H1 (cell line): ENCODE measurements at regions not wholly inside any gene's neighbourhood (a gene's known extent, or its start where the extent isn't known, plus 50 kb on each side); places are given as distances from the start of the nearest gene placed in this dataset.

Experiments
- CTCF ChIA-PET: fragments of 300-600 bp; sonication (Branson Sonifier 250); formaldehyde crosslinking; loops from one replicate; lab custom pipeline; 2021; ENCODE audit not compliant: partially characterized antibody; lab: Charles Lee
- POLR2A ChIA-PET: fragments of 300-600 bp; sonication (Branson Sonifier 250); formaldehyde crosslinking; loops from one replicate; lab custom pipeline; 2021; ENCODE audit warnings: inconsistent platforms; ENCODE audit not compliant: partially characterized antibody; lab: Charles Lee
- DNase-seq, 2 experiments: peaks; one replicate each; pipeline versions ENCODE4 v3.0.0 to v3.0.0-alpha.2; 2010 to 2022; ENCODE audit warnings: low spot score in 2 of 2, low read depth in 1 of 2, mixed read lengths in 1 of 2
- FAIRE-seq: peaks from 2 replicates; lab custom pipeline; 2011; peaks lifted over from hg19 to GRCh38; lab: Jason Lieb, UNC
- H2AFZ ChIP-seq: 2 replicates; pipeline ENCODE4 v1.8.1; 2012; ENCODE audit warnings: low read length, inconsistent platforms
- H2AK5ac ChIP-seq: 2 replicates; pipeline ENCODE4 v1.6.1; 2013; ENCODE audit warnings: low read depth, low read length
- H2BK120ac ChIP-seq: replicated peaks from 2 replicates; pipeline ENCODE3; 2013; ENCODE audit warnings: low read depth, low read length, inconsistent platforms
- H2BK12ac ChIP-seq: 2 replicates; pipeline ENCODE4 v1.6.1; 2013; ENCODE audit warnings: low read depth, low read length
- H2BK15ac ChIP-seq: 2 replicates; pipeline ENCODE4 v1.6.1; 2013; ENCODE audit warnings: low read length
- H2BK20ac ChIP-seq: 2 replicates; pipeline ENCODE4 v1.6.1; 2013; ENCODE audit warnings: low read length
- H2BK5ac ChIP-seq: 2 replicates; pipeline ENCODE4 v1.6.1; 2013; ENCODE audit warnings: low read depth, low read length
- H3K14ac ChIP-seq: 2 replicates; pipeline ENCODE4 v1.6.1; 2013; ENCODE audit warnings: inconsistent platforms; ENCODE audit not compliant: insufficient read length
- H3K18ac ChIP-seq: 2 replicates; pipeline ENCODE4 v1.6.1; 2013; ENCODE audit warnings: low read length; ENCODE audit errors: extremely low read depth
- H3K23ac ChIP-seq: 2 replicates; pipeline ENCODE4 v1.6.1; 2013; ENCODE audit warnings: inconsistent platforms; ENCODE audit not compliant: insufficient read length
- H3K23me2 ChIP-seq: 2 replicates; pipeline ENCODE4 v1.6.1; 2013; ENCODE audit warnings: low read depth, low read length
- H3K27ac ChIP-seq: 2 replicates; pipeline ENCODE4 v1.6.1; 2011; ENCODE audit warnings: low read depth, low read length, inconsistent platforms
- H3K27me3 ChIP-seq, 4 experiments: replicated peaks in 1 of 4; 1 replicate in 1 of 4; 2 replicates in 3 of 4; pipeline versions ENCODE4 v1.6.1 to v1.8.1; 2011 to 2013; ENCODE audit warnings: low read length in 3 of 4, mild to moderate bottlenecking in 3 of 4, inconsistent platforms in 2 of 4, mixed read lengths in 2 of 4, moderate library complexity in 1 of 4; ENCODE audit not compliant: control insufficient read depth in 3 of 4, insufficient read depth in 3 of 4; ENCODE audit errors: extremely low read depth in 1 of 4
- H3K36me3 ChIP-seq, 4 experiments: 2 replicates each; pipeline versions ENCODE4 v1.6.1 to v1.8.1; 2011 to 2013; ENCODE audit warnings: mild to moderate bottlenecking in 4 of 4, low read length in 3 of 4, moderate library complexity in 2 of 4, control low read depth in 1 of 4, inconsistent platforms in 1 of 4; ENCODE audit not compliant: insufficient read depth in 4 of 4, control insufficient read depth in 2 of 4
- H3K4ac ChIP-seq: replicated peaks from 2 replicates; pipeline ENCODE3; 2013; ENCODE audit warnings: low read length, low read depth, mixed read lengths, inconsistent platforms; ENCODE audit not compliant: insufficient read length
- H3K4me1 ChIP-seq, 4 experiments: replicated peaks in 1 of 4; 1 replicate in 1 of 4; 2 replicates in 3 of 4; pipeline versions ENCODE4 v1.6.1 to v1.8.1; 2011 to 2013; ENCODE audit warnings: low read length in 3 of 4, inconsistent platforms in 2 of 4, mixed read lengths in 1 of 4; ENCODE audit not compliant: insufficient read depth in 4 of 4, control insufficient read depth in 3 of 4
- H3K4me2 ChIP-seq, 2 experiments: 2 replicates each; pipeline versions ENCODE4 v1.6.1 to v1.8.1; 2011 to 2013; ENCODE audit warnings: low read depth in 2 of 2, low read length in 2 of 2, control low read depth in 1 of 2, inconsistent platforms in 1 of 2, mild to moderate bottlenecking in 1 of 2; ENCODE audit not compliant: insufficient read depth in 1 of 2
- H3K4me3 ChIP-seq, 4 experiments: fragments of 200-600, 300-600 bp in 1 of 4; sonication (generic), shearing (Covaris generic), sonication (Bioruptor Twin) in 1 of 4; 2 replicates each; pipeline versions ENCODE4 v1.5.1 to v1.8.1; 2011 to 2016; ENCODE audit warnings: low read length in 4 of 4, low read depth in 3 of 4, control low read depth in 2 of 4, inconsistent platforms in 2 of 4, mild to moderate bottlenecking in 2 of 4, mixed read lengths in 1 of 4, moderate library complexity in 1 of 4; ENCODE audit not compliant: insufficient read depth in 2 of 4; ENCODE audit errors: extremely low read depth in 1 of 4
- H3K56ac ChIP-seq: replicated peaks from 2 replicates; pipeline ENCODE3; 2013; ENCODE audit warnings: low read depth, mild to moderate bottlenecking, mixed read lengths, low read length, inconsistent platforms; ENCODE audit not compliant: insufficient read length
- H3K79me1 ChIP-seq: 2 replicates; pipeline ENCODE4 v1.6.1; 2013; ENCODE audit warnings: low read depth, low read length, control low read depth
- H3K79me2 ChIP-seq, 2 experiments: 2 replicates each; pipeline versions ENCODE4 v1.6.1 to v1.8.1; 2012 to 2013; ENCODE audit warnings: low read length in 2 of 2, mild to moderate bottlenecking in 2 of 2, inconsistent platforms in 1 of 2; ENCODE audit not compliant: insufficient read depth in 2 of 2, control insufficient read depth in 1 of 2
- H3K9ac ChIP-seq, 4 experiments: replicated peaks in 1 of 4; 1 replicate in 1 of 4; 2 replicates in 3 of 4; pipeline versions ENCODE4 v1.6.1 to v1.8.1; 2011 to 2013; ENCODE audit warnings: low read depth in 3 of 4, low read length in 3 of 4, control low read depth in 2 of 4, mild to moderate bottlenecking in 2 of 4, moderate library complexity in 2 of 4, inconsistent platforms in 1 of 4; ENCODE audit errors: extremely low read depth in 1 of 4
- H3K9me3 ChIP-seq, 2 experiments: 2 replicates each; pipeline versions ENCODE4 v1.6.1 to v1.8.1; 2012 to 2013; ENCODE audit warnings: mild to moderate bottlenecking in 2 of 2, moderate library complexity in 2 of 2, control low read depth in 1 of 2, inconsistent platforms in 1 of 2, low read depth in 1 of 2, low read length in 1 of 2, mixed read lengths in 1 of 2; ENCODE audit not compliant: insufficient read depth in 2 of 2
- H4K20me1 ChIP-seq, 2 experiments: replicated peaks in 1 of 2; 2 replicates each; pipeline versions ENCODE3 to v1.8.1; 2011 to 2013; ENCODE audit warnings: inconsistent platforms in 2 of 2, low read length in 2 of 2, mild to moderate bottlenecking in 1 of 2; ENCODE audit not compliant: insufficient read depth in 2 of 2, control insufficient read depth in 1 of 2
- H4K5ac ChIP-seq: 2 replicates; pipeline ENCODE4 v1.6.1; 2013; ENCODE audit warnings: low read length, low read depth, mixed read lengths, inconsistent platforms; ENCODE audit not compliant: insufficient read length
- H4K8ac ChIP-seq: 2 replicates; pipeline ENCODE4 v1.8.0; 2013; ENCODE audit warnings: mild to moderate bottlenecking, moderate library complexity, low read length, inconsistent platforms; ENCODE audit not compliant: insufficient read depth; ENCODE audit errors: extremely low read depth
- H4K91ac ChIP-seq: replicated peaks from 2 replicates; pipeline ENCODE3; 2013; ENCODE audit warnings: low read length, mixed read lengths, inconsistent platforms; ENCODE audit not compliant: insufficient read length
- KDM5A ChIP-seq: fragments of 200-600 bp; IDR thresholded peaks from 2 replicates; pipeline ENCODE4 v1.7.1; 2012; ENCODE audit warnings: mild to moderate bottlenecking, low read length, inconsistent platforms, mixed read lengths
- WGBS, 2 experiments: shearing (Covaris generic) in 1 of 2; methylation state at CpG; one replicate each; pipeline versions ENCODE4 v1.1.6 to v1.1.7; 2013 to 2015; ENCODE audit warnings: low lambda C conversion rate in 2 of 2, mixed read lengths in 2 of 2, inconsistent platforms in 1 of 2, low coverage in 1 of 2, missing lambda C conversion rate in 1 of 2; ENCODE audit not compliant: insufficient replicate concordance in 2 of 2, insufficient coverage in 1 of 2, insufficient read length in 1 of 2; ENCODE audit errors: extremely low coverage in 1 of 2, missing lambda C conversion rate in 1 of 2; 5-methylcytosine and 5-hydroxymethylcytosine counted together

DNA sequence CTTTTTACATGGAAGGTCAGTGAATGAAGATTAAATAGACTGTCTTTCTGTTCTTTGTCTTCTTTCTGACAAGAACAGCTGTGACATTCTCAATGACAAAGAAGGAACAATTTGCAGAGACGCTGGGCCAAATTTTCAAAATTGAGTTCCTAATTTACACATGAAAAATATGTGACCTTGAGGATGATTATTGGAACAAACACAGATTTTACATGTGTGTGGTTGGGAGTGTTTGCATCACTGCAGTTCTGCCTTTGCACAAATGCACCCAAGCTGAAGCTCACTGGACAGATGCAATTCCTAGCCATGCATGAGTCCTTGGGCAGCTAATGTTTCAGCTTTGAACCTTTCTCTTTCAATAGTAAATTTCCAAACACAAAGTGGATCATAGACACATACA, 350.8 kb downstream of the QKI start:
- H3K18ac ChIP-seq, result no peak overlapping the region
- no peak overlapping the region for H2BK15ac ChIP-seq
- no peak overlapping the region for H3K23ac ChIP-seq
- WGBS, 2 experiments, result 75% methylated on average over 1 of the region's 1 CpG; no CpG with 5 or more reads in 1 of the 2 experiments
- ChIA-PET POLR2A (no interaction called here), CTCF (interaction anchor here (1.2 to 1.3 kb wide), 2 partner anchors 13 to 344 kb away, joined by 3 read pairs; no protein-coding TSS in a partner anchor)
- H2AK5ac ChIP-seq, result no peak overlapping the region
- no peak overlapping the region for H3K27ac ChIP-seq
- H3K14ac ChIP-seq, result no peak overlapping the region
- no peaks in the 10 kb centered on the region for H3K9me3 ChIP-seq
- no peak overlapping the region for H2BK5ac ChIP-seq
- H3K4me2 ChIP-seq, result no peak overlapping the region
- no peaks in the 10 kb centered on the region for H3K23me2 ChIP-seq
- no peak overlapping the region for H3K4me3 ChIP-seq
- no peak overlapping the region for H2BK120ac ChIP-seq
- H3K79me2 ChIP-seq, result no peaks in the 10 kb centered on the region
- no peak overlapping the region for H4K91ac ChIP-seq
- H2BK12ac ChIP-seq, result no peak overlapping the region
- H2BK20ac ChIP-seq, result no peak overlapping the region
- H4K8ac ChIP-seq, result no peak overlapping the region
- no peak overlapping the region for H3K9ac ChIP-seq
- no peaks in the 10 kb centered on the region for H3K36me3 ChIP-seq
- no peaks in the 10 kb centered on the region for H3K79me1 ChIP-seq
- no peak overlapping the region for H3K56ac ChIP-seq
- H4K5ac ChIP-seq, result no peak overlapping the region
- no peaks in the 10 kb centered on the region for H4K20me1 ChIP-seq
- no peak overlapping the region for H2AFZ ChIP-seq
- no peaks in the 10 kb centered on the region for H3K27me3 ChIP-seq
- FAIRE-seq, result no peak
- H3K4me1 ChIP-seq, result peaks cover 0 to 4% (median 0%) of the 10 kb centered on the region in 4 experiments; a peak in 1 of 7 replicates
- DNase-seq, result no peak
- H3K4ac ChIP-seq, result no peak overlapping the region
- TF ChIP-seq KDM5A, result no peak
